ENCODE measurements at regions not wholly inside any gene's neighbourhood (a gene's known extent, or its start where the extent isn't known, plus 50 kb on each side); places are given as distances from the start of the nearest gene placed in this dataset.

GRCh38 chr1:30514945-30515344, 208.4 kb downstream of the MATN1 start:
- TF ChIP-seq CTCF (IDR thresholded peaks at IDR 0.05; ENCODE audit: low read depth, low read length, poor library complexity, severe bottlenecking): no peak
- TF ChIP-seq EZH2phosphoT487 (IDR thresholded peaks at IDR 0.05; ENCODE audit: borderline replicate concordance, low read length): no peak
